Stimulated activated CD4-positive, alpha-beta T cell treated with anti-CD3 and anti-CD28 coated beads, Interleukin-12 subunit alpha, Interleukin-12 subunit beta, amount 100 ng/mL, for 48 hours (primary cell): ENCODE measurements at regions not wholly inside any gene's neighbourhood (a gene's known extent, or its start where the extent isn't known, plus 50 kb on each side); places are given as distances from the start of the nearest gene placed in this dataset.
"Not testable (repeated sequence)": the region's sequence is repeated elsewhere in the genome, so short reads cannot be mapped to it uniquely, and the experiment has no call there.

Experiments
- DNase-seq, 3 donors: peaks; one replicate each; pipeline ENCODE4 v3.0.0-alpha.2; 2020; ENCODE audit warnings: low read depth in 2 of 3, low spot score in 1 of 3

- DNase-seq = no peak
Observed at GRCh38 chr6:164408868-164409267, 900.5 kb downstream of the C6orf118 start.

GRCh38 chr6:164404812-164405488 lies 904.5 kb downstream of the C6orf118 start:
- DNase-seq = no peak

GRCh38 chr6:164401871-164402270 lies 907.5 kb downstream of the C6orf118 start:
- DNase-seq = no peak

GRCh38 chr6:164398647-164399046 lies 910.8 kb downstream of the C6orf118 start:
- no peak for DNase-seq

GRCh38 chr6:164396071-164397047 lies 913.0 kb downstream of the C6orf118 start:
- no peak for DNase-seq

GRCh38 chr6:164379795-164380194 lies 929.6 kb downstream of the C6orf118 start:
- DNase-seq = no peak

- DNase-seq = no peak
Observed at GRCh38 chr6:164378330-164378729, 931.1 kb downstream of the C6orf118 start.

GRCh38 chr6:164377348-164377918 lies 932.0 kb downstream of the C6orf118 start:
- DNase-seq = no peak

- DNase-seq = no peak
Observed at GRCh38 chr6:164370773-164371172, 938.6 kb downstream of the C6orf118 start.

- DNase-seq = no peak
Observed at GRCh38 chr6:164359441-164359840, 944.9 kb downstream of the QKI start.

- DNase-seq = no peak
Observed at GRCh38 chr6:164359036-164359435, 944.5 kb downstream of the QKI start.

- DNase-seq = no peak
Observed at GRCh38 chr6:164356814-164357213, 942.3 kb downstream of the QKI start.

GRCh38 chr6:164347455-164347854 lies 932.9 kb downstream of the QKI start:
- DNase-seq = no peak

GRCh38 chr6:164346631-164347030 lies 932.1 kb downstream of the QKI start:
- no peak for DNase-seq

GRCh38 chr6:164345806-164346496 lies 931.4 kb downstream of the QKI start:
- DNase-seq = no peak

GRCh38 chr6:164345327-164345726 lies 930.8 kb downstream of the QKI start:
- DNase-seq = no peak

GRCh38 chr6:164344801-164345291 lies 930.3 kb downstream of the QKI start:
- DNase-seq = no peak

GRCh38 chr6:164339442-164339841 lies 924.9 kb downstream of the QKI start:
- not testable (repeated sequence) for DNase-seq

- no peak for DNase-seq
Observed at GRCh38 chr6:164337925-164338397, 923.4 kb downstream of the QKI start.

- DNase-seq = no peak
Observed at GRCh38 chr6:164337024-164337924, 922.8 kb downstream of the QKI start.
